ENCODE measurements at regions not wholly inside any gene's neighbourhood (a gene's known extent, or its start where the extent isn't known, plus 50 kb on each side); places are given as distances from the start of the nearest gene placed in this dataset. TPM values are rescaled to one million over a fixed set of nuclear protein-coding genes. Genes with fewer than 3 reads are reported as not detected.

DNA sequence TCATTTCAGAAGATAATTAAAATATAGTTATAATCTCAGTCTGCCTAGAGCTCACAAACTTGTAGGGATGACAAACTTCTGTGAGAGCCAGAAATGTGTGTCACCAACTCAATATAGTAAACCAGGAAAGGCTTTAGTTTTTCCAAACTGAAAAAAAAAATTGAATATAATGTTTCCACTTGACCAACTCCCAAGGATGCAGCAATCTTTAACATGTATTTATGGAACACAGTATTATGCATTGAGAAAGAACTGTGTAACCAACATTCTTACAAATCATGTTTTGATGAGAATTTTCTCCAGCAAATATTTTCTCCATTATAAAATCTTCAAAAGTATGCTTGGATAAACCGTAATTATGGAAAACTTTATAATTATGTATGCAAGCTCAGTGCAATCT, 50.1 kb upstream of the KLF12 start:
- TF ChIP-seq, protein P1, sequence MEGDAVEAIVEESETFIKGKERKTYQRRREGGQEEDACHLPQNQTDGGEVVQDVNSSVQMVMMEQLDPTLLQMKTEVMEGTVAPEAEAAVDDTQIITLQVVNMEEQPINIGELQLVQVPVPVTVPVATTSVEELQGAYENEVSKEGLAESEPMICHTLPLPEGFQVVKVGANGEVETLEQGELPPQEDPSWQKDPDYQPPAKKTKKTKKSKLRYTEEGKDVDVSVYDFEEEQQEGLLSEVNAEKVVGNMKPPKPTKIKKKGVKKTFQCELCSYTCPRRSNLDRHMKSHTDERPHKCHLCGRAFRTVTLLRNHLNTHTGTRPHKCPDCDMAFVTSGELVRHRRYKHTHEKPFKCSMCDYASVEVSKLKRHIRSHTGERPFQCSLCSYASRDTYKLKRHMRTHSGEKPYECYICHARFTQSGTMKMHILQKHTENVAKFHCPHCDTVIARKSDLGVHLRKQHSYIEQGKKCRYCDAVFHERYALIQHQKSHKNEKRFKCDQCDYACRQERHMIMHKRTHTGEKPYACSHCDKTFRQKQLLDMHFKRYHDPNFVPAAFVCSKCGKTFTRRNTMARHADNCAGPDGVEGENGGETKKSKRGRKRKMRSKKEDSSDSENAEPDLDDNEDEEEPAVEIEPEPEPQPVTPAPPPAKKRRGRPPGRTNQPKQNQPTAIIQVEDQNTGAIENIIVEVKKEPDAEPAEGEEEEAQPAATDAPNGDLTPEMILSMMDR (IDR thresholded peaks at IDR 0.05; ENCODE audit: insufficient read depth, low read length) = no peak
- no peak for DNase-seq (ENCODE audit: low read depth)
- H3K4me3 ChIP-seq (ENCODE audit: low read depth, low read length) = no peak overlapping the region

Small RNAs in the stretch of these regions (small RNA-seq; reads per million reads assigned to genes)
- gene RNU6-38P = not detected
- gene RNY1P5 = not detected
